ENCODE measurements at regions not wholly inside any gene's neighbourhood (a gene's known extent, or its start where the extent isn't known, plus 50 kb on each side); places are given as distances from the start of the nearest gene placed in this dataset.

GRCh38 chr6:139905404-139906052, 531.1 kb upstream of the CITED2 start:
- TF ChIP-seq, protein P1, sequence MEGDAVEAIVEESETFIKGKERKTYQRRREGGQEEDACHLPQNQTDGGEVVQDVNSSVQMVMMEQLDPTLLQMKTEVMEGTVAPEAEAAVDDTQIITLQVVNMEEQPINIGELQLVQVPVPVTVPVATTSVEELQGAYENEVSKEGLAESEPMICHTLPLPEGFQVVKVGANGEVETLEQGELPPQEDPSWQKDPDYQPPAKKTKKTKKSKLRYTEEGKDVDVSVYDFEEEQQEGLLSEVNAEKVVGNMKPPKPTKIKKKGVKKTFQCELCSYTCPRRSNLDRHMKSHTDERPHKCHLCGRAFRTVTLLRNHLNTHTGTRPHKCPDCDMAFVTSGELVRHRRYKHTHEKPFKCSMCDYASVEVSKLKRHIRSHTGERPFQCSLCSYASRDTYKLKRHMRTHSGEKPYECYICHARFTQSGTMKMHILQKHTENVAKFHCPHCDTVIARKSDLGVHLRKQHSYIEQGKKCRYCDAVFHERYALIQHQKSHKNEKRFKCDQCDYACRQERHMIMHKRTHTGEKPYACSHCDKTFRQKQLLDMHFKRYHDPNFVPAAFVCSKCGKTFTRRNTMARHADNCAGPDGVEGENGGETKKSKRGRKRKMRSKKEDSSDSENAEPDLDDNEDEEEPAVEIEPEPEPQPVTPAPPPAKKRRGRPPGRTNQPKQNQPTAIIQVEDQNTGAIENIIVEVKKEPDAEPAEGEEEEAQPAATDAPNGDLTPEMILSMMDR (IDR thresholded peaks at IDR 0.05; ENCODE audit: insufficient read depth, low read depth, low read length), result no peak
- no peak for TF ChIP-seq EZH2 (IDR thresholded peaks at IDR 0.05; ENCODE audit: insufficient read depth, low read length)
